ENCODE measurements at regions not wholly inside any gene's neighbourhood (a gene's known extent, or its start where the extent isn't known, plus 50 kb on each side); places are given as distances from the start of the nearest gene placed in this dataset.
A peak's percentile ranks its signal among the peaks of the same experiment; 100 is the strongest.

- Histone ChIP-seq H3K4me1 (ENCODE audit: control insufficient read depth in 1 of 2, insufficient read depth in 2 of 2, low read length in 2 of 2) (no peaks in the 10 kb centered on the region), H3K27ac (ENCODE audit: low read length) (no peak overlapping the region), H3K9me3 (ENCODE audit: control insufficient read depth in 1 of 2, low read length in 2 of 2) (no peaks in the 10 kb centered on the region), H3K36me3 (ENCODE audit: control insufficient read depth in 1 of 2, insufficient read depth in 2 of 2, low read length in 2 of 2) (no peaks in the 10 kb centered on the region), H3K27me3 (ENCODE audit: low read depth, low read length) (no peaks in the 10 kb centered on the region), H3K4me3 (ENCODE audit: low read depth in 1 of 2, low read length in 2 of 2) (no peak overlapping the region)
Observed at GRCh38 chr12:126108247-126108646, 1043.0 kb downstream of the AACS start.

- Histone ChIP-seq H3K27me3 (ENCODE audit: low read depth, low read length) (no peaks in the 10 kb centered on the region), H3K27ac (ENCODE audit: low read length) (no peak overlapping the region), H3K4me3 (ENCODE audit: low read depth in 1 of 2, low read length in 2 of 2) (no peak overlapping the region), H3K9me3 (ENCODE audit: control insufficient read depth in 1 of 2, low read length in 2 of 2) (no peaks in the 10 kb centered on the region), H3K4me1 (ENCODE audit: control insufficient read depth in 1 of 2, insufficient read depth in 2 of 2, low read length in 2 of 2) (no peaks in the 10 kb centered on the region), H3K36me3 (ENCODE audit: control insufficient read depth in 1 of 2, insufficient read depth in 2 of 2, low read length in 2 of 2) (no peaks in the 10 kb centered on the region)
Observed at GRCh38 chr12:126112141-126112540, 1046.9 kb downstream of the AACS start.

- Histone ChIP-seq H3K27ac (ENCODE audit: low read length) (no peak overlapping the region), H3K4me1 (ENCODE audit: control insufficient read depth in 1 of 2, insufficient read depth in 2 of 2, low read length in 2 of 2) (no peaks in the 10 kb centered on the region)
Observed at GRCh38 chr12:126112849-126113248, 1047.6 kb downstream of the AACS start.

GRCh38 chr12:126114441-126114840 is 1049.2 kb downstream of the AACS start:
- Histone ChIP-seq H3K36me3 (ENCODE audit: control insufficient read depth in 1 of 2, insufficient read depth in 2 of 2, low read length in 2 of 2) (no peaks in the 10 kb centered on the region), H3K27me3 (ENCODE audit: low read depth, low read length) (no peaks in the 10 kb centered on the region), H3K27ac (ENCODE audit: low read length) (no peak overlapping the region), H3K4me3 (ENCODE audit: low read depth in 1 of 2, low read length in 2 of 2) (no peak overlapping the region), H3K4me1 (ENCODE audit: control insufficient read depth in 1 of 2, insufficient read depth in 2 of 2, low read length in 2 of 2) (no peaks in the 10 kb centered on the region), H3K9me3 (ENCODE audit: control insufficient read depth in 1 of 2, low read length in 2 of 2) (no peaks in the 10 kb centered on the region)

More at GRCh38 chr12:126112849-126113248, 1047.6 kb downstream of the AACS start:
- H3K27me3 ChIP-seq (ENCODE audit: low read depth, low read length), result no peaks in the 10 kb centered on the region
- H3K9me3 ChIP-seq (ENCODE audit: control insufficient read depth in 1 of 2, low read length in 2 of 2), result no peaks in the 10 kb centered on the region
- H3K4me3 ChIP-seq (ENCODE audit: low read depth in 1 of 2, low read length in 2 of 2), result no peak overlapping the region
- H3K36me3 ChIP-seq (ENCODE audit: control insufficient read depth in 1 of 2, insufficient read depth in 2 of 2, low read length in 2 of 2), result no peaks in the 10 kb centered on the region

DNA sequence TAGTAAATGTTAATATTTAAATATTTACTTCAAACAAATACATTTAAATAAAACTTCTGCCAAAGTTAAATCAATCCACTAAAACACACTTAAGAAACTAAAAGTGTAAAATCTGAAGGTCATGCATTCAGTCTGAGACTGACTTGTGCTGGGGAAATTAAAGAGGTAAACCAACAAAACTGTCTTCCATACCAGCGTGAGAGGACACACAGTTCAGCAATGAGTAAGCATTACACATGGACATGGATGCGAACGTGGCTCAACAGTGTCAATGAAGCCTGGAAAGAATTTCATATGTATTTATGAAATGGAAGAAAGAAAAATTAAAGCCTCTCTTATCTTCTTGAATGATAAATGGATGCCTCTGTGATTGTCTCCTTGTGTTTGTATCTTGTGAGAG is 1052.3 kb downstream of the AACS start:
- H3K36me3 ChIP-seq (ENCODE audit: control insufficient read depth in 1 of 2, insufficient read depth in 2 of 2, low read length in 2 of 2), result no peaks in the 10 kb centered on the region
- no peaks in the 10 kb centered on the region for H3K4me1 ChIP-seq (ENCODE audit: control insufficient read depth in 1 of 2, insufficient read depth in 2 of 2, low read length in 2 of 2)
- H3K27me3 ChIP-seq (ENCODE audit: low read depth, low read length), result no peaks in the 10 kb centered on the region
- H3K4me3 ChIP-seq (ENCODE audit: low read depth in 1 of 2, low read length in 2 of 2), result no peak overlapping the region
- no peaks in the 10 kb centered on the region for H3K9me3 ChIP-seq (ENCODE audit: control insufficient read depth in 1 of 2, low read length in 2 of 2)
- H3K27ac ChIP-seq (ENCODE audit: low read length), result no peak overlapping the region

GRCh38 chr12:126139355-126139754 is 1074.1 kb downstream of the AACS start:
- Histone ChIP-seq H3K4me3 (ENCODE audit: low read depth in 1 of 2, low read length in 2 of 2) (peak overlapping the region in 1 of 2 donors; percentile 7), H3K9me3 (ENCODE audit: control insufficient read depth in 1 of 2, low read length in 2 of 2) (peaks cover 27 to 32% of the 10 kb centered on the region in 2 donors)

DNA sequence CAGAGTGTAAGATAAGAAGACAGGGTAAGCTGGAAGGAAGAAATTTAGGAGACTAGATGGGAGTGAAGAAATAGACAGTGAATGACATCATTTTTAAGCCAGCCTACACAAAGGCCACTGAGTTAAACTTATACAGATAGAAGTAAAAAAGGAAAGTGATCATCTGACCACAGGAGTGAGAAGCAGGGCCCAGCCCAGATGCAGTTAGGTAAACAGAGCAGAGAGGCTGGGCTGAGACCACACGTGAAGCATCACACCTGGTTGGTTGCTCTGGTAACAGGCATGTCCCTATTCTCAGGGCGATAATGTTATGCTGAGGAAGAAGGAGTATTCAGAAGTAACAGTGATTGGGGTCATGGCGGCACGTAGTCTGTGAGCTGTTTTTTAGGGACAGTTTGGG is 1079.4 kb downstream of the AACS start:
- no peaks in the 10 kb centered on the region for H3K27me3 ChIP-seq (ENCODE audit: low read depth, low read length)
- H3K27ac ChIP-seq (ENCODE audit: low read length), result no peak overlapping the region
- H3K4me1 ChIP-seq (ENCODE audit: control insufficient read depth in 1 of 2, insufficient read depth in 2 of 2, low read length in 2 of 2), result no peaks in the 10 kb centered on the region
- H3K4me3 ChIP-seq (ENCODE audit: low read depth in 1 of 2, low read length in 2 of 2), result no peak overlapping the region
- no peaks in the 10 kb centered on the region for H3K36me3 ChIP-seq (ENCODE audit: control insufficient read depth in 1 of 2, insufficient read depth in 2 of 2, low read length in 2 of 2)
- peaks cover 5 to 10% of the 10 kb centered on the region in 2 donors for H3K9me3 ChIP-seq (ENCODE audit: control insufficient read depth in 1 of 2, low read length in 2 of 2)

More at GRCh38 chr12:126139355-126139754, 1074.1 kb downstream of the AACS start:
- Histone ChIP-seq H3K27me3 (ENCODE audit: low read depth, low read length) (no peaks in the 10 kb centered on the region), H3K4me1 (ENCODE audit: control insufficient read depth in 1 of 2, insufficient read depth in 2 of 2, low read length in 2 of 2) (no peaks in the 10 kb centered on the region), H3K27ac (ENCODE audit: low read length) (no peak overlapping the region), H3K36me3 (ENCODE audit: control insufficient read depth in 1 of 2, insufficient read depth in 2 of 2, low read length in 2 of 2) (no peaks in the 10 kb centered on the region)

- no peaks in the 10 kb centered on the region for H3K27me3 ChIP-seq (ENCODE audit: low read depth, low read length)
- no peak overlapping the region for H3K4me3 ChIP-seq (ENCODE audit: low read depth in 1 of 2, low read length in 2 of 2)
- no peaks in the 10 kb centered on the region for H3K36me3 ChIP-seq (ENCODE audit: control insufficient read depth in 1 of 2, insufficient read depth in 2 of 2, low read length in 2 of 2)
- H3K4me1 ChIP-seq (ENCODE audit: control insufficient read depth in 1 of 2, insufficient read depth in 2 of 2, low read length in 2 of 2), result no peaks in the 10 kb centered on the region
- H3K27ac ChIP-seq (ENCODE audit: low read length), result no peak overlapping the region
- H3K9me3 ChIP-seq (ENCODE audit: control insufficient read depth in 1 of 2, low read length in 2 of 2), result peaks cover 0 to 5% of the 10 kb centered on the region in 2 donors
Observed at GRCh38 chr12:126147321-126147720, 1082.1 kb downstream of the AACS start.

DNA sequence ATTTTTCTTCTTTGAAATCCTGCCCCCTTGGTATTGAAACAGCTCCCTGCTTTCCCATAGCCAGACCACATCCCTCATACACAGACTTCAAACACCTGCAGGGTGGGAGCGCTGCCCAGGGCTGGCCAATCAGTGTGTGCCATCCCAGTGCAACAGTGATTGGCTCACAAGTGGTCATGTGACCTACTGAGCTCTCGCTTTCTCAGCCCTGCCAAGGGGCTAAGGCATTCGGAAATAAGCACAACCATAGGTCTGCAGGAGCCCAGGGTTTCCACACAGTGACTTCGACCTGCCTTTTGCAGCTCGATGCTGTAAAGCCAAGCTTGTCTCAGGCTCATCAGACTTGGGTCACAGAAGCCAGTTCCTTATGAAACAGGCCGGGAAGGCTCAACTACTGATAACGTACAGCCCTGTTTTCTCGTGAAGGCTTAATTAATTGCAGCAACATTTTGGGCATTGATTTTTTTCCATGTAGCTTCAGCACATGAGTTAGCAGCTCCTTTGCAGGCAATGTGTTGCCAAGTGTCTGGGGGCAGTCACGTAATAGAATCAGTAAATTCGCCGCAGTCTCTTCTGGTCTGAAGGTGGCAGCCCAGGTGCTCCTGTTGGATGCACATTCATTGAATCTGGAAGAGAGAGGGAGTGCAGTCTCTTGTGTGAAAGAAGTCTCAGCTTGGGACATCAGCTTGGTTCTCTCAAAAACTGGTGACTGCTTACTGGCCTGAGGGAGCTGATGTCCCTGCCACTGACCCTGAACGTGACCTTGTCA is 1091.8 kb downstream of the AACS start:
- Histone ChIP-seq H3K27me3 (ENCODE audit: low read depth, low read length) (no peaks in the 10 kb centered on the region), H3K27ac (ENCODE audit: low read length) (no peak overlapping the region), H3K9me3 (ENCODE audit: control insufficient read depth in 1 of 2, low read length in 2 of 2) (no peaks in the 10 kb centered on the region), H3K4me3 (ENCODE audit: low read depth in 1 of 2, low read length in 2 of 2) (no peak overlapping the region), H3K36me3 (ENCODE audit: control insufficient read depth in 1 of 2, insufficient read depth in 2 of 2, low read length in 2 of 2) (no peaks in the 10 kb centered on the region), H3K4me1 (ENCODE audit: control insufficient read depth in 1 of 2, insufficient read depth in 2 of 2, low read length in 2 of 2) (no peaks in the 10 kb centered on the region)

GRCh38 chr12:126157575-126157966 is 1092.3 kb downstream of the AACS start:
- H3K27ac ChIP-seq (ENCODE audit: low read length), result no peak overlapping the region
- no peaks in the 10 kb centered on the region for H3K9me3 ChIP-seq (ENCODE audit: control insufficient read depth in 1 of 2, low read length in 2 of 2)
- no peaks in the 10 kb centered on the region for H3K27me3 ChIP-seq (ENCODE audit: low read depth, low read length)
- H3K4me1 ChIP-seq (ENCODE audit: control insufficient read depth in 1 of 2, insufficient read depth in 2 of 2, low read length in 2 of 2), result no peaks in the 10 kb centered on the region
- no peaks in the 10 kb centered on the region for H3K36me3 ChIP-seq (ENCODE audit: control insufficient read depth in 1 of 2, insufficient read depth in 2 of 2, low read length in 2 of 2)
- no peak overlapping the region for H3K4me3 ChIP-seq (ENCODE audit: low read depth in 1 of 2, low read length in 2 of 2)

- Histone ChIP-seq H3K4me3 (ENCODE audit: low read depth in 1 of 2, low read length in 2 of 2) (no peak overlapping the region), H3K27ac (ENCODE audit: low read length) (no peak overlapping the region), H3K36me3 (ENCODE audit: control insufficient read depth in 1 of 2, insufficient read depth in 2 of 2, low read length in 2 of 2) (no peaks in the 10 kb centered on the region), H3K9me3 (ENCODE audit: control insufficient read depth in 1 of 2, low read length in 2 of 2) (no peaks in the 10 kb centered on the region), H3K27me3 (ENCODE audit: low read depth, low read length) (no peaks in the 10 kb centered on the region), H3K4me1 (ENCODE audit: control insufficient read depth in 1 of 2, insufficient read depth in 2 of 2, low read length in 2 of 2) (no peaks in the 10 kb centered on the region)
Observed at GRCh38 chr12:126159139-126159538, 1093.9 kb downstream of the AACS start.

GRCh38 chr12:126160912-126161311 is 1095.7 kb downstream of the AACS start:
- no peaks in the 10 kb centered on the region for H3K9me3 ChIP-seq (ENCODE audit: control insufficient read depth in 1 of 2, low read length in 2 of 2)
- H3K27me3 ChIP-seq (ENCODE audit: low read depth, low read length), result no peaks in the 10 kb centered on the region
- no peak overlapping the region for H3K4me3 ChIP-seq (ENCODE audit: low read depth in 1 of 2, low read length in 2 of 2)
- no peaks in the 10 kb centered on the region for H3K36me3 ChIP-seq (ENCODE audit: control insufficient read depth in 1 of 2, insufficient read depth in 2 of 2, low read length in 2 of 2)
- no peaks in the 10 kb centered on the region for H3K4me1 ChIP-seq (ENCODE audit: control insufficient read depth in 1 of 2, insufficient read depth in 2 of 2, low read length in 2 of 2)
- no peak overlapping the region for H3K27ac ChIP-seq (ENCODE audit: low read length)

All from muscle layer of duodenum (tissue), 2 donors.